GM21576 (cell line): ENCODE measurements at regions not wholly inside any gene's neighbourhood (a gene's known extent, or its start where the extent isn't known, plus 50 kb on each side); places are given as distances from the start of the nearest gene placed in this dataset.

ENCODE experiments used
- ATAC-seq: cut with Tn5 transposase; IDR thresholded peaks from one replicate; pipeline ENCODE4 v1.9.1; 2021; ENCODE audit warnings: mild to moderate bottlenecking, moderate library complexity; ENCODE audit not compliant: unreplicated experiment

DNA sequence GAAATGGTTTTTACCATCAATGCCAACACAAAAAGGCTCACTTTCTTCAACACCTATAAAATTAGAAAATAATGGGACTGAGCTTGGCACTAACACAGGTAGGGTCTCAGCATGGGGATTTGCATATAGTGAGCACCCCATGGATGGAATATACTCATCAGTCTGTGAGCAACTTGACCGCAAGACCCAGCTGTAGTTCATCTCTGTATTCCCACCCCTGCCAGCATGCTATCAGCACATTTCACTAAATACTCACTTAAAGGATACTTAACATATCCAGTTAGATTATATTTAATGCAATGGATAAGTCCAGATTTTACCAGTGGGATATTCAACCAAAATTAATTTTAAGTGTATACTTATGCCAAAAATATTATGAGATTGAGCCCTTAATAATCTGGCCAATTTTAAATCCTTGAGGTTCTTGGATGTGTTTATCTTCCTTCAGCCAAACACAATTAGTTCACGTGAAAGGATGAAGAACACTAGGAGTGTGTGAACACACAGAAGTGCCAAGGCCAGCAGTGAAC lies 66.7 kb downstream of the C16orf95 start:
- ATAC-seq, result no peak

DNA sequence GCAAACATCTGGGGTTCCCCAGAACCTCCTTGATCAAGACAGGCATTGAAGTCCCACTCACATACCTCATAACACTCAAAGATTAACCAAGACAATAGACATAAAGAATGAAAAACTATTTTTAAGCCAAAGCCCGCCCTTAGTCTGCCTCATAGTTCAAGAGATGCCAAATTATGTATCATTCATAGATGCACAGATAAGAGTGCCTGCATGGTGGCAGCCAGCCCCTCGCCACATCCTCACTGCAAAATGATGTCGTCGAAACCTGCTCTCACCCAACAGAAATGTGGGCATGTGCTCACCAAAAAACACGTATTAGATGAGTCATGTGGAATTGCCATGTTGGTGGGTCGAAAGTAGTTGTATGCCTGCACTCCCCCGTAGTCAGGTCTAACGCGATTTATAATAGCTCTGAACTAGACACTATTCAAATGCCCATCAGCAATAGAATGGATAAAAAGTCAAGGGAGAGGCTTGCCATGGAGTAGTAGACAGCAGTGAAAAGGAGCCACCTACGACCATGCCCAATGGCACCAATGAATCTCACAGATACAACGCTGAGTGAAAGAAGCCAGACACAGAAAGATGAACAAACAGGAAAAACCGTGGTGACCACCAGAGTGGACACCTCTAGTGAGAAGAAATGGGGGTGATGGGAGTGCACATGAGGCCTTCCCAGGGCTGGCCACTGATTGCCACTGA lies 64.8 kb downstream of the C16orf95 start:
- ATAC-seq, result no peak
